NCI-H345 treated with DMSO at 0.1 percent for 48 hours (cell line): ENCODE measurements at regions not wholly inside any gene's neighbourhood (a gene's known extent, or its start where the extent isn't known, plus 50 kb on each side); places are given as distances from the start of the nearest gene placed in this dataset.

ENCODE experiments used
- DNase-seq: peaks from one replicate; lab custom pipeline; 2025; ENCODE audit not compliant: unreplicated experiment; lab: John Stamatoyannopoulos, UW

DNA sequence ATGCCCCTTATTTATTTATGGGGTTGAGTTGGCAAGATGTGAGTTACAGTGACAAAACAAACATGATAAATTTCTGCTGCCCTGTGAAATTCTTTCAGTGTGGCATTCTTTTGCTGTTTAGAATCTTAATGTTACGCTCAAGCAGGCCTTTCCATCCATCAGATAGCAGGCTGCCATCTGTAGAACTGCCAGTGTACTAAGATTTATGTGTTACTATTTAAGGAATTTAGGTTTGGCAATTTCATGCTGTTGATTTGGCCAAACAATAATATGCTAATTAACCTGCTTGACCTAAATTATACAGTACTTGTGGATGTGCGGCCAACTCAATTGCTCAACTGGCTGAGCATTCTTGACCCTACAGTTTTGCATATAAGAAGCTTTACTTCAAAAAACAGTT is 477.7 kb upstream of the TPK1 start:
- no peak for DNase-seq

DNA sequence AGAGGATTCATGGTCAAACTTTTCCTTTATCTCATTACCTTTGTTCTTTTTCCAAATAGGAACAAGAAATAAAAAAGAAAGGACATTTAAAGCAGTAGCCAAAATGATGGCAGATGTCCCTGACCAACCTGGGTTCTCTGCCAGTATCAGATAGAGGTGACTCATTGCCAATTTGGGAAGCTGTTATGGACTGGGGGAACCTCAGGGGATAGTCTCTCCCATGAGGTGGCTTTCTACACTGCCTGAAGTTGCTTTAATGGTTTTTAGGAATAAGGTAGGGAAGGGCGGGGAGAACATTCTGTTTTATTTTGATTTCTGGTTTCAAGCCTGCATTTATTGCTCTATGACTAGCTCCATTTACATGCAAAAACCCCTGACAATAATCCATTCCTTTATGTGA is 457.9 kb upstream of the TPK1 start:
- DNase-seq, result no peak

DNA sequence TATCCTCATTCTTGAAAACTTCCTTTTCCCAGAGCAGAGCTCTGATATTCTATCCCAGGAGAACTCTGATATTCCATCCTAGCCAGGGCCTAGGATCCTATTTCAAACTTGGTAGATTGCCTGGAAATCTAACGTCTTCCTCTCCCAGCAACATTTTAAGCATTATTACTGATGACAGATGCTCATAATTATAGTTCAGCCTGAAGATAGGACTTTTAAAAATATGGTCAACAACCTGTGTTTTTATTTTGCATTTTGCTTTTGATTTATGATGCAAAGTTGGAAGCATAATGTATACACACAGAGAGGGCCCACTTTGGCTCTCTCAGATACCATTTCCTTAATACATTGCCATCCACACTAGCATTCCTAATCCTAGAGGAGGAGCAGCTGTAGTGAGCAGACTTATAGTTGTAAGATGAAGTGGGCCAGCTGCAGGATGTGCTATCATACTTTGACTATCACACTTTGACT is 457.4 kb upstream of the TPK1 start:
- DNase-seq, result no peak

DNA sequence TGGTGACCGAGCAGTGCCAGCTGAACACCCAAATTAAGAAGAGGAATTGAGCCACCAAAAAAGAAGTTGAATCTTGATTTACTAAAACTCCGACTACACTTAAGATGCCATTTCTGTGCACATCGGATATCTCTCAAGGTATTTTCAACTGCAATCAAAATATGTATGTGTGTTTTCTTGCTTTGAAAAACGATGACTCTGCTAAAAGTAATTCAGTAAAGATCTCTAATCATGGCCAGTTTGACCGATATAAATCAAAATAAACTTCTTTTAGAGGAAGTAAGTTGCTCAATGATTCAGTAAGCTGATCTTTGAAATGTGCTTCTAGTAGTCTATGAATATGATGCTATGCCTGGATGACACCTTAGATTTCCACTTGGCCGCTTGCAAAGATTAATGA is 453.5 kb upstream of the TPK1 start:
- no peak for DNase-seq

DNA sequence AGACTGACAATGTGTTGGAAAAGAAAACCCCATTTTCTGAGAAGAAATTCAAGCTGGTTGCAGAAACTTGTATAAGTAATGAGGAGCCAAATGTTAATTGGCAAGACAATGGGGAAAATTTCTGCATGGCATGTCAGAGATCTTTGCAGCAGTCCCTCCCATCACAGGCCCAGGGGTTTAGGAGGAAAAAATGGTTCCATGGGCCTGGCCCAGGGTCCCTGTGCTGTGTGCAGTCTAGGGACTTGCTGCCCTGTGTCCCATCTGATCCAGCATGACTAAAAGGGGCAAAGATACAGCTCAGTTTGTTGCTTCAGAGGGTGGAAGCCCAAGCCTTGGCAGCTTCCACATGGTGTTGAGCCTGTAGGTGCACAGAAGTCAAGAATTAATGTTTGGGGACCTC is 440.3 kb upstream of the TPK1 start:
- no peak for DNase-seq

DNA sequence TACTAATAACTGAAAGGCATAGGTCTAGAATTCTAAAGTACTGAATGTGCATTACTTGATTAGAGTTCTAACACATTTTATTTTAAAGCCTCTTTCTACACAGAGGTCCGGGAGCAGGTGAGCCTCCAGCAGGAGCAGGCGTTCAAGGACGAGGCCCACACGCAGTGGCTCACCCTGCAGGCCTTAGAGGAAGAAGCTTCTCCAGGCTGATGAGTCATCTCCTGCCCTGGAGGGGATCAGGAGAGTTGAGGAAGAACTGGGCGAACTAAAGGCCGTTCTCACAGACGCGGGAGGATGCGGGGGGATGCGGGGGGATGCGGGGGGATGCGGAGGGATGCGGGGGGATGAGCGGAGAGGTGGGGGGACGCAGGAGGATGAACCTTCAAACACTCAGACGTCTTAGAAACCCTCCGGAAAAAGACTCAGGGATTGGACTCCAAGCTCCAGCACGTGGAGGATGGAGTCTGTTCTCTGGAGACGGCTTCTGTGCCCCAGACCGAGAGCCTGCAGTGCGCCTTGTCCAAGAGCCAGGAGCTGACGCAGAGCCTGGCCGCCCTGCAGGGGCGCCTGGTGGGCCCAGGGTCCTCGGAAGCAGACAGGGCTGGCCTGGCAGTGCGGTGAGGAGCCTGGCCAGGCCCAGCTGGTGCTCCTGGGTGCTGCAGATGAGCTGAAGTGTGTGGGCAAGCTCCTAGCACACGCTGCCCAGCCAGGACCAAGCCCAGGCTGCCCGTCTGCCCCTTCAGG is 433.7 kb upstream of the TPK1 start:
- DNase-seq, result no peak

DNA sequence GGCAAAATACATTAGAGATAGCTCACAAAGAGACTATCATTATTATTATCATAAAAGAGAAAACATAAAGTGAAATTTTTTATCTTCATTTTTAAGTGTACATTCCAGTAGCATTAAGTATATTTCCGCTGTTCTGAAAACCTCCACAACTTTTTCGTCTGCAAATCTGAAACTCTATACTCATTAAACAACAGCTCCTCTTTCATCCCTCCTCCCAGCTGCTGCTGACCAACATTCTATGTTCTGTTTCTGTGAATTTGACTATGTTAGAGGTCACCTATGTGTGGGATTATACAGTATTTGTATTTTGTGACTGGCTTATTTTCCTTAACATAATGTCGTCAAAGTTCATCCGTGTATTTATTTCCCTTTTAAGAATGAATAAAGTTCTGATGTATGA is 429.3 kb upstream of the TPK1 start:
- DNase-seq, result no peak

DNA sequence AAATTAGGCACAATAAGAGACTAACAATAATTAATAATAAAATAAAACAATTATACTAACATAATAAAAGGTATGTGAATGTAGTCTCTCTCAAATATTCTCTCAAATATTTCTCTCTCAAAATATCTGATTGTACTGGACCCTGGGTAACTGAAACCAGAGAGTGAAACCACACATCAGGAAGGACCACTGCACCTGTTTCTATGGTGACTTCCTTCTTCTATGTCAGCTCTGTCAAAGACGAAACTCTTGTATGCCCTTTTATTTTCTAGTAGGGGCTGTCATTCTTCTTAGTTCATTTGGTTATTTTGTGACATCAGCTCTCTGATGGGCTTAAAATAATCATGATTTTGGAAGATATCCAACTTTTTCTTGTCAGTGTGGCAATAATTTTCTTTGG is 428.0 kb upstream of the TPK1 start:
- no peak for DNase-seq

DNA sequence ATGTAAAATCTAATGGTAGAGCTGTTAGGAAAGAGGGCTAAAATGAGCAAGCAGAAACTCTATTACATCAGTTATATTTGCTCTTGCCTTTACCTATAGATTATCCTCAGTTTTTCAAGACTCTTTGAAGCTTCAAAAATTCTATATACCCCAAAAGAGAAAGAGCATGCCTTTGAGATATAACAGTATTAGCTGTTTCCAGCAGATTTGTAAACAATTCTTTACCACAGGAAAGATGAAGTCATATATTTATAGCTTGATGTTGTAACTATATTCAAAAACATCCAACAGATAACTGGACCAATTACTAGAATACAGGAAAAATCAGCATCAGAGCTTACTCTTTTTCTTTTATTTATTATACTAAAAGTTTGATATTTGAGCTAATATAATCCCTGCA is 416.2 kb upstream of the TPK1 start:
- DNase-seq, result no peak

DNA sequence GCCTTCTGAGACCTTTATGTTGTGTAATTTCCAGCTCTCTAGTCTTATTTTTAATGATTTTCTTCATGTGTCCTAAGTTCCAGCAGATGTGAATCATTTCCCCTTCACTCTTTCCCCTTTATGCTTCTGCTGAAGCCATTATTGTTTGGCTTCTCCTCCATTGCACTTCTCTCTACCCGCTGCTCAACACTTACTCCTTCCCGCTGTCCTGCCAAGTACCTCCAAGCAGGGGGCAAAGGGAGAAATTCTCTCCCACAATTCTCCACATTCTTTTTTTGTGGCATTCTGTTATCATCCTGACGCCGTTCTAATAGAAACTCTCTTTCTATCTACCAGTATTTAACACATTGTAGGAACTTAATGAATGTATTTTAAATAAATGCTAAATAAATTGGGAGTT is 388.9 kb upstream of the TPK1 start:
- no peak for DNase-seq

DNA sequence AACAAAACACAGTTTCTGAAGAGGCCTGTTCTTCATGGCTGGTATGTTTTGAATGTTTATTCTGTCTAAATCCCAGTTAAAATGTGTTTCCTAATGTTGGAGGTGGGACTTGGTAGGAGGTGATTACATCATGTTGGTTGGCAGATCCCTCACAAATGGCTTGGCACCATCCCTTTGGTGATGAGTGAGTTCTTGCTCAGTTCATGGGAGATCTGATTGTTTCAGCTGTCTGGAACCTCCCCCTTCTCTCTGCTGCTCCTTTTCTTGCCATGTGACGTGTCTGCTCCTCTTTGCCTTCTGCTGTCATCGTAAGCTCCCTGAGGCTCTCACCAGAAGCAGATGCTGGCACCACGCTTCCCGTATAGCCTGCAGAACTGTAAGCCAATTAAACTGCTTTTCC is 383.6 kb upstream of the TPK1 start:
- DNase-seq, result no peak

DNA sequence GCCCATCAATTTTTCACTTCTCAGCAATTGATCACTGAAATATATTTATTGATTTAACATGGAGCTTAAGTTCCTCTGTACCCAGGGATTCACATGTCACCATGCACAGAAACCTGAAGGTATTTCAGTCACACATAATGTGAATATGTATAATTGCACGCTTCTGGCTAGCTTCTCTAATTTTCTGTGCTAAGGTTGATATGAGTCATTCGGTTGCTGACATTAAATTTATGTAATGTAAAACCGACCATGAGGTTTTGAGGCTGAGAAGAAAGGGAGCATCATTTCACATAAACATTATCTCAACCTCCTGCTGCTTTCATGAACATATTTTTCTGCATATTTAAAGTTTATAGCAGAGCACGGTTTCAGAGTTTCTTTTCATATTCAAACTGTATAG is 381.0 kb upstream of the TPK1 start:
- DNase-seq, result no peak

DNA sequence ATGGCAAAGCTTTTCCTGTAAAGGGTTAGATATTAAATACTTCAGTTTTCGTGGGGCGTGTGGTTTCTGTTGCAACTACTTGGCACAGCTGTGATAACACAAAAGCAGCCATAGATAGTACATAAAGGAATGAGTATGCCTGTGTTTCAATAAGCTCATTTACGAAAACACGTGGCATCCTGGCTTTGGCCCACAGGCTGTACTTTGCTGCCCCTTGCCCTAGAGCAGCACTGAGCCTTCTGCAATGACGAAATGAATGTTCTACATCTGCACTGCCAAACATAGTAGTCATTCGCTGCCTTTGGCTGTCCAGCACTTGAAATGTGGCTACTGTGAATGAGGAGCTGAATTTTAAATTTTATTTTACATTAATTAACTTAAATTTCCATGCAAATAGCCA is 376.2 kb upstream of the TPK1 start:
- no peak for DNase-seq

DNA sequence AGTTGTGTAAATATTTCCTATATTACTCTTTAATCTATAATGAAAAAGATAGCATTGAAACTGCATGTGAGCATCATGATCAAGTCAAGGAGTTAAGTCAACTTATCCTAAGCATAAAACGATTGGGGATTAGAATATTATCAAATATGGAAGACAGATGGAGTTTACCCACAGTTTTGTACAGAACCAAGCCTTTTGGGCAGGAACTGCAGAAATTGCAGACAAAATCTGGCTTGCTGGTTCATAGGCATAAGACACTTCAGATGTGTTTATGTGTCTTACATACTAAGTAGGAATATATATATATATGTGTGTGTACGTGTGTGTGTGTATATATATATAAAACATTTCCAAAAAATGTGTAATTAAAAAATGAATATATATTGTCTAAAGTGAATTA is 375.4 kb upstream of the TPK1 start:
- DNase-seq, result no peak

DNA sequence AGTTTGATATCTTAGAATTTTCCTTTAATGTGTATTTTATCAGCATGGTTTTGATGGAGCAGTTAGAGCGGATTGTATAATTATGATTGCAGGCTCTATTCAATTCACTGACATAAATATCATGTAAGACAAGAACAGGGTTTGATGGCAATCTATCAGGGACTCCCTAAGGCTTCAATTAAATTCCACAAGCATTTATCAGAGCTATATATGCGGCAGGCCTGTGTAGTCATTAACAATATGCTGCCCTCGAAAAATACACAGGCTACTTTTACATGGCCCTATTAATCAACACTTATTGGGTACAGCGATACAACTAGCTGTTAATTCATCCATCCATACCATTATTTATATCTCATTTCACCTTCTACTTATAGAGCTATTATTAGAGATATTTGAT is 358.1 kb upstream of the TPK1 start:
- no peak for DNase-seq

DNA sequence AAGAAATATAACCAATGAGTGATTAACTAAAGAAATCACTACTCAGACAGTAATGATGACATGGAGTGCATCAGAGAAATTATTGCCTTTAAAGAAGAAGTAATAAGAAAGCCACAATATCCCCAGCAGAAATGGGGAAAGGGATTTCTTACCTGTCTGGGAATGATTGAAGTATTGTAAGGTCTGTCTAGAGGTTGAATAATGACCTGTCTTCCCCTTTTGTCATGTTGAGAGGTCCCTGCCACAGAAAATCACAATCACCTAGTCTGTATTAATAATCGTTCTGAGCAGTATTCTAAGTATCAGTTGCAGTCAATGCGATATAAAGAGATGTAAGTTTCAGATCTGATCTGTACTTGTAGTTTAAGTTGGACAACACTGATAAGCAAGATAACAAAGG is 349.1 kb upstream of the TPK1 start:
- DNase-seq, result no peak

DNA sequence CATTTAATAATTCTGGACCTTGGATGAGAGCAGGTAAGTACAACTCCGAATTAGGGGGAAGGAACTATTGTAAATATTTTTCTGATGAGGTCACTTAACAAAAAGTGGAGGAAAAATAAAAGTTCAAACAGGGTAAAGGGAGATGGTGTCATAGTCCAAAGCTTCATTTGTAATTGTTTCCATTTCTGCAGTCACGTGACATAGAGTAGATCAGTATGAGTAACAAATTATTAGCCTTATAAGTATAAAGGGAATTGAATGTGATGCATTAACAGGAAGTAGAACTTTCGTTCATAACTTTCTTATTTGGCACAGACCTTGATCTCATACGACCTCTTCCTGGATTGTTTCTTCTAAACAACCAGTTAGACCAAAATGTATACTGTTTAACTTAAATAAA is 347.2 kb upstream of the TPK1 start:
- no peak for DNase-seq

DNA sequence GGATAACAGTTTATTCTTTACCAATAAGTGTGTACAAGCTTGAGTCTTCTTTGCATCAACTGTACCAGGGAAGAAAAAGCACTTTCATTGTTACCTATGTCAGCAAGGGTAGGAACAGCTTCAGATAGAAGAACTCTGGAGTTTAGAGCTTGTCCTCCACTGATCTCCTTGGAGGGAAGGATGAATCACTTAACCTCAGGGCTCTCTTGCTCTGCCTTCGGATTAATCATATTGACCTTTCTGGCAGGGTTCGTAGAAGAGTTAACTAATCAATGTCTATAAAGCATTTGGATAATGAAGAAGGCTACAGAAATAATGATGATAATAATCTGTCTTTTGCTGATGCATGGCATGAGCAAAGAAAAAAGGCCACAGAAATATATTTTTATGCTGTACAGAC is 339.5 kb upstream of the TPK1 start:
- no peak for DNase-seq

DNA sequence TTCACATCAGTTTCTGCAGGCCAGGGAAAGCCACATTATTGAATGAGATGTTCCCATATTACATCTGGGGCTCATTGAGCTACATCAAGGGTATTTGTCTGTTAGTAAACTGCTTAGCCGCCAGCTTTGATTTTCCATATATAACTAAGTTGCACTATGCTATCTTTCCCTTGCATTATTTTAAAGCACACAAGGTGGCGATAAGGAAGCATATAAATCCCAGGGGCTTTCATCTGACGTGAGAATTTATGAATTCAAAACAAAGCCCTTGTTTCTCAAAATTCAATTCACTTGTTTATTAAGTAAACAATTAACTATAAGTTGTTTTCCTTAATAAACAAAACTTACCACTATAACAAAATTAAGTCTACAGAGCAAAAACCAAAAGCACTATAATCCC is 334.1 kb upstream of the TPK1 start:
- DNase-seq, result no peak

DNA sequence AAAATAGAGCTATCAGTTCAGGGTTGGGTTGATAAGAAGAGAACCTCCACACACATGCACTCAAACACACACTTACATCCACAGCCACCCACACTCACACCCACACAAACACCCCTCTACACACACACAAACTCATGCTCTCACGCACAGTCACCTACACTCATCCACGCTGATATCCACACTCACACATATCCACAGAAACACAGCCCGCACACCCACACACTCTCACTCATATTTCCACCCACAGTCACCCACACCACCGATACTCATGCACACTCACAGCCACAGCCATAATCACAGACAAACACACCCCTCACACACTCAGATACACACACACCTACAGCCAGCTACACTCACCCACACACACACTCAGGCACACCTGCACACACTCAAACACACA is 333.0 kb upstream of the TPK1 start:
- no peak for DNase-seq

DNA sequence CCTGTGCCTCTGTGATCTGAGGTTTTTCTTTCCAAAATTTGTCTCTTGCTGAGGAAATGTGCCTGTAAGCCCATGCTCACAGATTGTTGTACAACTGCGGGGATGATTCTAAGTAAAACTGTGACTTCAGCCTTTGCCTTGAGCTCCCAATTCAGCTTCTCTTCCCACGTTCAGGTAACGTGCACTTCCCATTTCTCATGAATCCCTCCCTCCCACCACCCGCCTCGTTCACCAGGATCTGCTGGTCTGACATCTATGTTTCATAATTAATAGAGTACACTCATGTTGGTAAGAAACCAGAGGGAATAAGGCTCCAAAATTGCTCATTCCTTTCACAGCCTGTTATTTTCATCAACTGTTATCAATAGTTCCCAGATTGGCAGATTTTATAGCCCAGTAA is 332.6 kb upstream of the TPK1 start:
- no peak for DNase-seq

DNA sequence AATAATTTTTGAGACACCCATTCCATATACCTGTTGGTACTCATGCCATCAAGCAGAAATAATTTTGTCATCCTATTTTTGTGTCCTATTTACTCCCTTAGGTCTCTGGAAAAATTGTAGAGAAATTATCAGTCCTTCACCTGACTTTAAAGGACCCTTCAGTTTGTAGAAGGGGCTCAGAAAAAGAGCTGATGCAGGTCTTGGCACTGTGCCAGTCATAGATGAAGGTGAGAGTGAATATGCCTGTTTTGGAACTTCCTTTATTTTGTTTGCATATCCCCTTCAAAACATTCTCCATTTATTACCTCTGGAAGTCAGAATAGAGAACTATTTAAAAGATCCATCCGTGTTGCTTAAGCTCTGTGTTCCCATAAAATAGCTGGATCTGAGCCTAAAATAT is 321.0 kb upstream of the TPK1 start:
- DNase-seq, result no peak

DNA sequence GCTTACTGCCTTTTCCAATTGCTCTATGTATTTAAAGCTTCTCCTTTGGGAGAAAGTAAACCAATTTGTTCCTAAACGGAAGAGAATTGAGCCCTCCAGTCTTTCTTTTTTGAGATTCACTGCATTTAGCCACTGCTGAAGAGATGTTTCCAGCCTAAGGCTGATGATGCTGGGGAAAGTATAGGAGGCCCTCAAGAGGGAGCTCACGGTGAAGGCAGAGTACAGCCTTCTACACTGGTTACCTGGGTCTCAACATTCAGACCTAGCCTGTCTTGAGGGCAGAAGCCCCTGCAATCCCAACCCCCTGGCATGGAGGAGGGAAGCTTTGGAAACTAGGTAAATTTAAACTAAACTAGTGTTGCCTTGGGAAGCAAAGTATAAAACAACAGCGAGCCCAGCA is 316.7 kb upstream of the TPK1 start:
- no peak for DNase-seq

DNA sequence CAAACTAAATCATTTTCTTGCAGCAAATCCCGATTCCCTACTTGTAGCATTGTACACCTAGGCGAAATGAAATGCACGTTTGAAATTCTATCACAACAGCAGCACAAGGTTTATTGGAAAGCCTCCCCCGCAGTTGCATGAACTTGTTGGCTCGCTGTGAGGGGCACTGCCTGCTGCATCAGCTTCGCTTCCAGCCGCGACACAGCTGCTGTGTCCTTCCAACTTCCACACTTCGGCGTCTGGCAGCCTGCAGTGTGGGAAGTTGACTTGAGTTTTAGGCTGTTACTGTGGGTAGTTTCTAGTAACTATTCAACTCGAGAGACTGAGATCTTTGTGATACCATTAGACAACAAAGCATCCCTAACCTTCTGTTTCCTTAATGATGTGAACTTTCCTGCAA is 315.8 kb upstream of the TPK1 start:
- DNase-seq, result no peak
